DMS79 (cell line): ENCODE measurements at regions not wholly inside any gene's neighbourhood (a gene's known extent, or its start where the extent isn't known, plus 50 kb on each side); places are given as distances from the start of the nearest gene placed in this dataset.

ENCODE experiments used
- DNase-seq: peaks from one replicate; lab custom pipeline; 2025; lab: John Stamatoyannopoulos, UW

GRCh38 chr20:16175322-16175961 is 397.8 kb downstream of the KIF16B start:
- no peak for DNase-seq

GRCh38 chr20:16174311-16174710 is 398.9 kb downstream of the KIF16B start:
- no peak for DNase-seq

GRCh38 chr20:16173044-16173443 is 400.2 kb downstream of the KIF16B start:
- DNase-seq, result no peak

- DNase-seq, result no peak
These were observed 402.1 kb downstream of the KIF16B start for GRCh38 chr20:16171180-16171579.

GRCh38 chr20:16170406-16170971 is 402.8 kb downstream of the KIF16B start:
- DNase-seq, result no peak

- DNase-seq, result no peak
These were observed 405.7 kb downstream of the KIF16B start for GRCh38 chr20:16167423-16168130.

GRCh38 chr20:16166737-16167136 is 406.5 kb downstream of the KIF16B start:
- no peak for DNase-seq

GRCh38 chr20:16158976-16159286 is 414.3 kb downstream of the KIF16B start:
- no peak for DNase-seq

GRCh38 chr20:16158090-16158975 is 414.9 kb downstream of the KIF16B start:
- no peak for DNase-seq

GRCh38 chr20:16147916-16148315 is 425.3 kb downstream of the KIF16B start:
- DNase-seq, result no peak

GRCh38 chr20:16147216-16147615 is 426.0 kb downstream of the KIF16B start:
- no peak for DNase-seq

- no peak for DNase-seq
These were observed 427.3 kb downstream of the KIF16B start for GRCh38 chr20:16145919-16146318.

GRCh38 chr20:16143596-16143995 is 429.7 kb downstream of the KIF16B start:
- DNase-seq, result no peak

- no peak for DNase-seq
These were observed 437.6 kb downstream of the KIF16B start for GRCh38 chr20:16135630-16136029.

- DNase-seq, result no peak
These were observed 441.0 kb downstream of the KIF16B start for GRCh38 chr20:16132036-16132798.

GRCh38 chr20:16129411-16129810 is 443.8 kb downstream of the KIF16B start:
- no peak for DNase-seq

GRCh38 chr20:16128538-16129106 is 444.6 kb downstream of the KIF16B start:
- no peak for DNase-seq

- DNase-seq, result no peak
These were observed 447.4 kb downstream of the KIF16B start for GRCh38 chr20:16125816-16126215.

GRCh38 chr20:16124911-16125776 is 448.1 kb downstream of the KIF16B start:
- DNase-seq, result no peak

- no peak for DNase-seq
These were observed 448.8 kb downstream of the KIF16B start for GRCh38 chr20:16124491-16124890.

GRCh38 chr20:16123623-16124022 is 449.6 kb downstream of the KIF16B start:
- no peak for DNase-seq
